ENCODE measurements at regions not wholly inside any gene's neighbourhood (a gene's known extent, or its start where the extent isn't known, plus 50 kb on each side); places are given as distances from the start of the nearest gene placed in this dataset.

- Mint-ChIP-seq H3K9me3 (peaks cover 4% of the 10 kb centered on the region), H3K4me3 (no peak overlapping the region), H3K27me3 (no peaks in the 10 kb centered on the region), H3K27ac (no peak overlapping the region), H3K4me1 (no peaks in the 10 kb centered on the region), H3K36me3 (ENCODE audit: low read depth) (no peaks in the 10 kb centered on the region)
- intact Hi-C loops (cut with micrococcal nuclease) = no loop called here
- DNase-seq = no peak
Measured at GRCh38 chr13:75135325-75135825, 346.6 kb downstream of the TBC1D4 start.

GRCh38 chr13:75132701-75133695, 349.0 kb downstream of the TBC1D4 start:
- Mint-ChIP-seq H3K4me3 (no peak overlapping the region), H3K27me3 (no peaks in the 10 kb centered on the region), H3K36me3 (ENCODE audit: low read depth) (no peaks in the 10 kb centered on the region), H3K4me1 (no peaks in the 10 kb centered on the region), H3K9me3 (peaks cover 4% of the 10 kb centered on the region), H3K27ac (no peak overlapping the region)
- intact Hi-C loops (cut with micrococcal nuclease) = no loop called here
- no peak for DNase-seq

- no peak overlapping the region for H3K27ac Mint-ChIP-seq
- H3K4me3 Mint-ChIP-seq = no peak overlapping the region
- intact Hi-C loops (cut with micrococcal nuclease) = no loop called here
- no peaks in the 10 kb centered on the region for H3K9me3 Mint-ChIP-seq
- DNase-seq = no peak
- no peaks in the 10 kb centered on the region for H3K4me1 Mint-ChIP-seq
- no peaks in the 10 kb centered on the region for H3K36me3 Mint-ChIP-seq (ENCODE audit: low read depth)
- H3K27me3 Mint-ChIP-seq = no peaks in the 10 kb centered on the region
Measured at GRCh38 chr13:75129331-75129730, 352.6 kb downstream of the TBC1D4 start.

- no peaks in the 10 kb centered on the region for H3K27me3 Mint-ChIP-seq
- DNase-seq = no peak
- no peaks in the 10 kb centered on the region for H3K4me1 Mint-ChIP-seq
- H3K4me3 Mint-ChIP-seq = no peak overlapping the region
- H3K27ac Mint-ChIP-seq = no peak overlapping the region
- H3K36me3 Mint-ChIP-seq (ENCODE audit: low read depth) = no peaks in the 10 kb centered on the region
- intact Hi-C loops (cut with micrococcal nuclease) = no loop called here
- no peaks in the 10 kb centered on the region for H3K9me3 Mint-ChIP-seq
Measured at GRCh38 chr13:75124415-75124814, 357.6 kb downstream of the TBC1D4 start.

GRCh38 chr13:75123428-75123827, 358.5 kb downstream of the TBC1D4 start:
- H3K4me1 Mint-ChIP-seq = no peaks in the 10 kb centered on the region
- intact Hi-C loops (cut with micrococcal nuclease) = no loop called here
- no peak for DNase-seq
- no peaks in the 10 kb centered on the region for H3K36me3 Mint-ChIP-seq (ENCODE audit: low read depth)
- no peak overlapping the region for H3K4me3 Mint-ChIP-seq
- no peaks in the 10 kb centered on the region for H3K27me3 Mint-ChIP-seq
- no peaks in the 10 kb centered on the region for H3K9me3 Mint-ChIP-seq
- no peak overlapping the region for H3K27ac Mint-ChIP-seq

- intact Hi-C loops (cut with micrococcal nuclease) = no loop called here
- Mint-ChIP-seq H3K27ac (no peak overlapping the region), H3K4me1 (no peaks in the 10 kb centered on the region), H3K4me3 (no peak overlapping the region), H3K27me3 (no peaks in the 10 kb centered on the region), H3K9me3 (no peaks in the 10 kb centered on the region), H3K36me3 (ENCODE audit: low read depth) (no peaks in the 10 kb centered on the region)
- DNase-seq = no peak
Measured at GRCh38 chr13:75120085-75120484, 361.9 kb downstream of the TBC1D4 start.

GRCh38 chr13:75115171-75115570, 366.8 kb downstream of the TBC1D4 start:
- intact Hi-C loops (cut with micrococcal nuclease) = no loop called here
- Mint-ChIP-seq H3K36me3 (ENCODE audit: low read depth) (no peaks in the 10 kb centered on the region), H3K4me3 (no peak overlapping the region), H3K4me1 (no peaks in the 10 kb centered on the region), H3K27ac (no peak overlapping the region), H3K9me3 (no peaks in the 10 kb centered on the region), H3K27me3 (no peaks in the 10 kb centered on the region)
- DNase-seq = no peak

- Mint-ChIP-seq H3K27ac (no peak overlapping the region), H3K4me3 (no peak overlapping the region), H3K4me1 (no peaks in the 10 kb centered on the region), H3K9me3 (peaks cover 3% of the 10 kb centered on the region), H3K27me3 (no peaks in the 10 kb centered on the region), H3K36me3 (ENCODE audit: low read depth) (no peaks in the 10 kb centered on the region)
- intact Hi-C loops (cut with micrococcal nuclease) = no loop called here
- no peak for DNase-seq
Measured at GRCh38 chr13:75103976-75104375, 378.0 kb downstream of the TBC1D4 start.

- H3K27ac Mint-ChIP-seq = no peak overlapping the region
- intact Hi-C loops (cut with micrococcal nuclease) = no loop called here
- H3K9me3 Mint-ChIP-seq = no peaks in the 10 kb centered on the region
- H3K4me3 Mint-ChIP-seq = no peak overlapping the region
- H3K36me3 Mint-ChIP-seq (ENCODE audit: low read depth) = no peaks in the 10 kb centered on the region
- DNase-seq = no peak
- no peaks in the 10 kb centered on the region for H3K4me1 Mint-ChIP-seq
- no peaks in the 10 kb centered on the region for H3K27me3 Mint-ChIP-seq
Measured at GRCh38 chr13:75102001-75102716, 379.8 kb downstream of the TBC1D4 start.

GRCh38 chr13:75101348-75101747, 380.6 kb downstream of the TBC1D4 start:
- intact Hi-C loops (cut with micrococcal nuclease) = no loop called here
- Mint-ChIP-seq H3K27me3 (no peaks in the 10 kb centered on the region), H3K27ac (no peak overlapping the region)

GRCh38 chr13:75092143-75092542, 389.8 kb downstream of the TBC1D4 start:
- intact Hi-C loops (cut with micrococcal nuclease) = no loop called here
- no peaks in the 10 kb centered on the region for H3K27me3 Mint-ChIP-seq
- H3K36me3 Mint-ChIP-seq (ENCODE audit: low read depth) = no peaks in the 10 kb centered on the region
- no peak for DNase-seq
- no peaks in the 10 kb centered on the region for H3K4me1 Mint-ChIP-seq
- H3K27ac Mint-ChIP-seq = no peak overlapping the region
- H3K9me3 Mint-ChIP-seq = no peaks in the 10 kb centered on the region
- no peak overlapping the region for H3K4me3 Mint-ChIP-seq

More at GRCh38 chr13:75101348-75101747, 380.6 kb downstream of the TBC1D4 start:
- H3K4me1 Mint-ChIP-seq = no peaks in the 10 kb centered on the region
- H3K4me3 Mint-ChIP-seq = no peak overlapping the region
- DNase-seq = no peak
- no peaks in the 10 kb centered on the region for H3K36me3 Mint-ChIP-seq (ENCODE audit: low read depth)
- no peaks in the 10 kb centered on the region for H3K9me3 Mint-ChIP-seq

- no peak overlapping the region for H3K4me3 Mint-ChIP-seq
- H3K27ac Mint-ChIP-seq = no peak overlapping the region
- intact Hi-C loops (cut with micrococcal nuclease) = no loop called here
- no peaks in the 10 kb centered on the region for H3K36me3 Mint-ChIP-seq (ENCODE audit: low read depth)
- no peak for DNase-seq
- no peaks in the 10 kb centered on the region for H3K27me3 Mint-ChIP-seq
- no peaks in the 10 kb centered on the region for H3K4me1 Mint-ChIP-seq
- no peaks in the 10 kb centered on the region for H3K9me3 Mint-ChIP-seq
Measured at GRCh38 chr13:75091718-75092117, 390.3 kb downstream of the TBC1D4 start.

GRCh38 chr13:75090872-75091615, 390.9 kb downstream of the TBC1D4 start:
- Mint-ChIP-seq H3K9me3 (no peaks in the 10 kb centered on the region), H3K27ac (no peak overlapping the region), H3K36me3 (ENCODE audit: low read depth) (no peaks in the 10 kb centered on the region), H3K4me3 (no peak overlapping the region), H3K4me1 (no peaks in the 10 kb centered on the region), H3K27me3 (no peaks in the 10 kb centered on the region)
- intact Hi-C loops (cut with micrococcal nuclease) = no loop called here
- no peak for DNase-seq

- no peak for DNase-seq
- no peaks in the 10 kb centered on the region for H3K36me3 Mint-ChIP-seq (ENCODE audit: low read depth)
- H3K27me3 Mint-ChIP-seq = no peaks in the 10 kb centered on the region
- no peak overlapping the region for H3K27ac Mint-ChIP-seq
- no peaks in the 10 kb centered on the region for H3K4me1 Mint-ChIP-seq
- no peaks in the 10 kb centered on the region for H3K9me3 Mint-ChIP-seq
- intact Hi-C loops (cut with micrococcal nuclease) = no loop called here
- no peak overlapping the region for H3K4me3 Mint-ChIP-seq
Measured at GRCh38 chr13:75088915-75089314, 393.1 kb downstream of the TBC1D4 start.

All from activated CD4-positive, alpha-beta T cell treated with anti-CD3 and anti-CD28 coated beads, Interleukin-2, amount 10 ng/mL, durations not matched to agents 24 days and 14 days (primary cell).